Natural killer cell (primary cell): ENCODE measurements at regions not wholly inside any gene's neighbourhood (a gene's known extent, or its start where the extent isn't known, plus 50 kb on each side); places are given as distances from the start of the nearest gene placed in this dataset.

ENCODE experiments used
- ATAC-seq, 3 donors: fragments of 150-1000 bp in 2 of 3; fragments of 200-7000 bp in 1 of 3; cut with Tn5 transposase; 1 replicate in 1 of 3; 2 replicates in 2 of 3; pipeline ENCODE4 v1.10.0; 2021; ENCODE audit warnings: mild to moderate bottlenecking in 2 of 3, moderate library complexity in 2 of 3
- DNase-seq, 2 donors: peaks; one replicate each; pipeline versions ENCODE4 v3.0.0 to v3.0.0-alpha.2; 2013 to 2021; ENCODE audit warnings: mixed read lengths in 1 of 2
- H3K27ac ChIP-seq: one replicate; pipeline ENCODE4 v1.5.1; 2013; ENCODE audit warnings: mild to moderate bottlenecking, low read length
- H3K27me3 ChIP-seq: one replicate; pipeline ENCODE4 v1.6.1; 2013; ENCODE audit warnings: low read length; ENCODE audit not compliant: control insufficient read depth, insufficient read depth
- H3K36me3 ChIP-seq: one replicate; pipeline ENCODE4 v1.6.1; 2013; ENCODE audit warnings: low read length; ENCODE audit not compliant: control insufficient read depth, insufficient read depth
- H3K4me1 ChIP-seq: one replicate; pipeline ENCODE4 v1.6.1; 2013; ENCODE audit warnings: low read length; ENCODE audit not compliant: control insufficient read depth, insufficient read depth
- H3K4me3 ChIP-seq: one replicate; pipeline ENCODE4 v1.5.1; 2013; ENCODE audit warnings: low read length
- H3K9me3 ChIP-seq: one replicate; pipeline ENCODE4 v1.6.1; 2013; ENCODE audit warnings: low read length; ENCODE audit not compliant: control insufficient read depth, insufficient read depth
- H3K27ac Mint-ChIP-seq, 2 donors: one replicate each; pipeline ENCODE4 v1.8.0; 2022; ENCODE audit warnings: mild to moderate bottlenecking in 2 of 2, mixed read lengths in 2 of 2, moderate library complexity in 1 of 2
- H3K27me3 Mint-ChIP-seq, 2 donors: one replicate each; pipeline ENCODE4 v1.8.0; 2022; ENCODE audit warnings: low read depth in 2 of 2, mixed read lengths in 2 of 2
- H3K36me3 Mint-ChIP-seq: one replicate; pipeline ENCODE4 v1.8.0; 2022; ENCODE audit warnings: mixed read lengths
- H3K4me1 Mint-ChIP-seq, 2 donors: one replicate each; pipeline ENCODE4 v1.8.0; 2022; ENCODE audit warnings: mixed read lengths in 2 of 2
- H3K4me3 Mint-ChIP-seq: one replicate; pipeline ENCODE4 v1.8.0; 2022; ENCODE audit warnings: mild to moderate bottlenecking, moderate library complexity, mixed read lengths
- H3K9me3 Mint-ChIP-seq, 2 donors: one replicate each; pipeline ENCODE4 v1.8.0; 2022; ENCODE audit warnings: mixed read lengths in 2 of 2
- WGBS: methylation state at CpG from one replicate; pipeline ENCODE4 v1.1.7; 2013; ENCODE audit warnings: missing lambda C conversion rate; ENCODE audit not compliant: insufficient coverage; 5-methylcytosine and 5-hydroxymethylcytosine counted together
- intact Hi-C: fragments of 100-400 bp; cut with micrococcal nuclease; formaldehyde crosslinking; loops from one replicate; pipeline ENCODE4 v1.14.2; 2022
- TF ChIP-seq, protein P1 (sequence below): fragments of 200-600 bp; IDR thresholded peaks from one replicate; pipeline ENCODE4 v1.8.0; 2022; ENCODE audit warnings: antibody characterized with exemption

DNA sequence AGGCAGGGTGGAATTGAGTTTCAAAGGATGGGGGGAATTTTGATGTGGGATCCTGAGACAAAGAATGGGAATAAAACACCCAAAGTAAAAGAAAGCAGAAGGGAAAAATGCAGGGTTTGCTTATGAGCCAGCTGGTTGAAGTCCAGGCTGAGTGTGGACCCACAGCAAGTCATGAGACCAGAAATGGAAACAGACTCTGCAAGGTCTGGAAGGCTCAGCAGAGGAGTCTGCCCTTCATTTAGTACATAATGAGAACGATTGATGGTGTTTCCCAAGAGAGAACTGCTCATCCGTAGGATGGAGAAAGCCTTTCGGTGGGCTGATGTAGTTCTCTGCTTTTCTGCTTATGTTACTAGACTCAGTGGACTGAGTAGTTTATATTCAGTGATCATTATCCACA is 259.1 kb downstream of the C4orf33 start:
- H3K27ac ChIP-seq = no peak overlapping the region
- no peaks in the 10 kb centered on the region for H3K4me1 ChIP-seq
- H3K27me3 Mint-ChIP-seq = peaks cover 3 to 24% of the 10 kb centered on the region in 2 donors
- H3K4me1 Mint-ChIP-seq = no peaks in the 10 kb centered on the region
- no peak overlapping the region for H3K4me3 Mint-ChIP-seq
- no peaks in the 10 kb centered on the region for H3K9me3 ChIP-seq
- no peaks in the 10 kb centered on the region for H3K36me3 Mint-ChIP-seq
- no peak for DNase-seq
- no peaks in the 10 kb centered on the region for H3K9me3 Mint-ChIP-seq
- no peaks in the 10 kb centered on the region for H3K36me3 ChIP-seq
- TF ChIP-seq, protein P1, sequence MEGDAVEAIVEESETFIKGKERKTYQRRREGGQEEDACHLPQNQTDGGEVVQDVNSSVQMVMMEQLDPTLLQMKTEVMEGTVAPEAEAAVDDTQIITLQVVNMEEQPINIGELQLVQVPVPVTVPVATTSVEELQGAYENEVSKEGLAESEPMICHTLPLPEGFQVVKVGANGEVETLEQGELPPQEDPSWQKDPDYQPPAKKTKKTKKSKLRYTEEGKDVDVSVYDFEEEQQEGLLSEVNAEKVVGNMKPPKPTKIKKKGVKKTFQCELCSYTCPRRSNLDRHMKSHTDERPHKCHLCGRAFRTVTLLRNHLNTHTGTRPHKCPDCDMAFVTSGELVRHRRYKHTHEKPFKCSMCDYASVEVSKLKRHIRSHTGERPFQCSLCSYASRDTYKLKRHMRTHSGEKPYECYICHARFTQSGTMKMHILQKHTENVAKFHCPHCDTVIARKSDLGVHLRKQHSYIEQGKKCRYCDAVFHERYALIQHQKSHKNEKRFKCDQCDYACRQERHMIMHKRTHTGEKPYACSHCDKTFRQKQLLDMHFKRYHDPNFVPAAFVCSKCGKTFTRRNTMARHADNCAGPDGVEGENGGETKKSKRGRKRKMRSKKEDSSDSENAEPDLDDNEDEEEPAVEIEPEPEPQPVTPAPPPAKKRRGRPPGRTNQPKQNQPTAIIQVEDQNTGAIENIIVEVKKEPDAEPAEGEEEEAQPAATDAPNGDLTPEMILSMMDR = no peak
- H3K27ac Mint-ChIP-seq = no peak overlapping the region
- no peak overlapping the region for H3K4me3 ChIP-seq
- intact Hi-C loops = no loop called here
- WGBS = 88% methylated on average over 3 of the region's 3 CpGs
- ATAC-seq = no peak
- H3K27me3 ChIP-seq = no peaks in the 10 kb centered on the region

DNA sequence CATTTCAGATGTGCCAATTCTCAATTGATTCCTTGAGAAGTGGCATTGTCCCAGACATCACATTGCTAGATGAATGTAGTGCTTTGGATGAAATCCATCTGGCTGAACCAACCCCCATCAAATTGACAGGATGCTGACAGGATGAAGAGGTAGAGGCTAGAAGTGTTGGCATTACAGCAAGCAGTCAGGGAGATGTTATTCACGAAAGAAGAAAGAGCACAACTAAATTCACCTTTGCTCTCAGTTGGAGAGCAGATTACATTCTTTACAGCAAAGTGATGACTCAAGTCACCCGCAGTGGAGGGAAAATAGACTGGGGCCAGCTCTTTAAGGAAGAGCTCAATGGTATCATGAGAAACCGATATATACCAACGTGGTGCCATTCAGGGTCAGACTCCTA is 259.6 kb downstream of the C4orf33 start:
- Mint-ChIP-seq H3K4me3 (no peak overlapping the region), H3K36me3 (no peaks in the 10 kb centered on the region), H3K9me3 (no peaks in the 10 kb centered on the region), H3K27ac (no peak overlapping the region), H3K4me1 (no peaks in the 10 kb centered on the region), H3K27me3 (peaks cover 3 to 24% of the 10 kb centered on the region in 2 donors)
- TF ChIP-seq, protein P1 = no peak
- WGBS = 71% methylated on average over 4 of the region's 4 CpGs
- no peak overlapping the region for H3K27ac ChIP-seq
- ATAC-seq = no peak
- no peak for DNase-seq
- no peaks in the 10 kb centered on the region for H3K9me3 ChIP-seq
- intact Hi-C loops = no loop called here
- no peaks in the 10 kb centered on the region for H3K27me3 ChIP-seq
- H3K36me3 ChIP-seq = no peaks in the 10 kb centered on the region
- no peaks in the 10 kb centered on the region for H3K4me1 ChIP-seq
- H3K4me3 ChIP-seq = no peak overlapping the region

DNA sequence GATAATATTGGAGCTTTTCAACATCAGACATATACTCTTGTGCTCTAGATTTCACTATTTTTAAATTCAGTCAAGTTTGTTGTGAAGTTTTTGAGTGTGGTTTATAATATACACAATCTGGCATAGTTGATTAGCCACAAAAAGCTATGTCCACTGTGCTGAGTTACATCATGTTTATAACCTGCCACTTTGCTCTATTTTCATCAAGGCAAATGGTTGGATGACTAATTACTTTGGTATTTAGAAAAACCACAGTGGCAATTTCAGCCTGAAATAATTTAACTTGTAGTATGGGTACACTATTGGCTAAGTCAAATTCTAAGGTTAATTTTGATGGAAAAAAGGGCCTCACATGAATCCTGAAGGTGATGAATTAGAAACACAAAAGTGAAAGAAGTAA is 262.6 kb downstream of the C4orf33 start:
- Histone ChIP-seq H3K4me3 (no peak overlapping the region), H3K27ac (no peak overlapping the region), H3K9me3 (no peaks in the 10 kb centered on the region), H3K27me3 (no peaks in the 10 kb centered on the region), H3K36me3 (no peaks in the 10 kb centered on the region), H3K4me1 (no peaks in the 10 kb centered on the region)
- no peaks in the 10 kb centered on the region for H3K36me3 Mint-ChIP-seq
- no peak for ATAC-seq
- no peak for DNase-seq
- H3K27ac Mint-ChIP-seq = no peak overlapping the region
- TF ChIP-seq, protein P1 = no peak
- H3K9me3 Mint-ChIP-seq = no peaks in the 10 kb centered on the region
- intact Hi-C loops = no loop called here
- H3K4me1 Mint-ChIP-seq = peaks cover 5 to 7% of the 10 kb centered on the region in 2 donors
- no peak overlapping the region for H3K4me3 Mint-ChIP-seq
- H3K27me3 Mint-ChIP-seq = peaks cover 0 to 36% of the 10 kb centered on the region in 2 donors

DNA sequence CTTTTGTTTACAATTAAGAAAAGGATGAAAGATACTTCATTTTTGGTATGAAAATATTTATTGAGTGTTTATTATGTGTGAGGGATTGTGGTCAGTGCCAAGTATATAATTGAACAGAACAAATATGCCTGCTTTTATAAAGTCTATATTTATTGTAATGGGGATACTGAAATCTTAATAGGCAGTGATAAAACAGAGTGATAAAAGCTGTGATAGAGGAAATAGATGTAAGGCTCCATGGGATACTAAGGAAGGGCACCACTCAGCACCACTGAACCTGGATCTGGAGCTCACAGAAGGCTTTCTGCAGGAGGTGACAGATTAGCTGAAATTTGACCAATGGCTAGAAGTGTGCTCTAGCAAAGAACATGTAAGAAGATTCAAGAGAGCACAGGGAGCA is 263.5 kb downstream of the C4orf33 start:
- intact Hi-C loops = no loop called here
- TF ChIP-seq, protein P1 = no peak
- Mint-ChIP-seq H3K9me3 (no peaks in the 10 kb centered on the region), H3K36me3 (no peaks in the 10 kb centered on the region), H3K27ac (no peak overlapping the region), H3K27me3 (peaks cover 0 to 27% of the 10 kb centered on the region in 2 donors), H3K4me1 (peaks cover 5 to 7% of the 10 kb centered on the region in 2 donors), H3K4me3 (no peak overlapping the region)
- Histone ChIP-seq H3K36me3 (no peaks in the 10 kb centered on the region), H3K27ac (no peak overlapping the region), H3K4me3 (no peak overlapping the region), H3K27me3 (no peaks in the 10 kb centered on the region), H3K4me1 (no peaks in the 10 kb centered on the region), H3K9me3 (no peaks in the 10 kb centered on the region)
- DNase-seq (no peak), ATAC-seq (no peak)
